Globus pallidus (tissue), 1 donor: ENCODE measurements at regions not wholly inside any gene's neighbourhood (a gene's known extent, or its start where the extent isn't known, plus 50 kb on each side); places are given as distances from the start of the nearest gene placed in this dataset.
"Not testable (repeated sequence)": the region's sequence is repeated elsewhere in the genome, so short reads cannot be mapped to it uniquely, and the experiment has no call there.

Experiments
- DNase-seq: peaks from one replicate; pipeline ENCODE4 v3.0.0-alpha.2; 2015; ENCODE audit warnings: low spot score

DNA sequence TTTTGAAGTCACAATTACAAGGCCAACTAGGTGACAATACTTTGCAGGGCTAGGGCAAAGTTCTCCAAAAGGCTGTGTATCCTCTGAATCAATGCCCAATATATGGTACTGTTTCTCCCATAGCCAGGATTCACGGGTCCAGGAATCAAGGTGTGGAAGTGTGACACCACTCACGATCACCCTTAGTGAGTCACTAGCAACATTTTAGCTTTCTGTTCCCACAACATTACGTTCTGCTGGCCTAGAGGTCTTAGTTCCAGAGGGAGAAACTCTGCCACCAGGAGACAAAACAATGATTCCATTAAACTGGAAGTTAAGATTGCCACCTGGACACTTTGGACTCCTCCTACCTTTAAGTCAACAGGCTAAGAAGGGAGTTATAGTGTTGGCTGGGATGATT lies 88.5 kb upstream of the RANBP6 start:
- DNase-seq, result not testable (repeated sequence)

- DNase-seq, result not testable (repeated sequence)
These were observed 87.0 kb upstream of the RANBP6 start for GRCh38 chr9:6102336-6102987.

- DNase-seq, result not testable (repeated sequence)
These were observed 86.3 kb upstream of the RANBP6 start for GRCh38 chr9:6101725-6102124.

DNA sequence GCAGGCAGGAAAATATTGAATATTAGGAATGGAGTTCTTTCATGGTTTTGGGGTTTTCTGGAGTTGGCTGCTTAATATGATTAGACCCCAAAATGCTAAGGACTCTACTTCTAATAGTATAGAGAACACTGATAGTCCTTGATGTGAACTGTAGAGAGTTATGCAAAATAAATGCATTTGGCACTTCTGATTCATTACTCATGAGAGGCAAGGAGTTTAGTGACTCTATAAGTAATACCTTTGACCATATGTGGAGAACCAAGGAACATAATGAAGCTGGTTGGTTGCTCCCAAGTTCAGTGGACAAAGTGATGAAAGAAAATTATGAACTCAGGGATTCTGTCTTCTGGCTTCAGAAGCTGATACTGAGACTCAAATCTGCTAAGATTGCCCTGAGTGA lies 83.9 kb upstream of the RANBP6 start:
- DNase-seq, result not testable (repeated sequence)

GRCh38 chr9:6098431-6098830 lies 83.0 kb upstream of the RANBP6 start:
- no peak for DNase-seq

GRCh38 chr9:6096821-6097220 lies 81.4 kb upstream of the RANBP6 start:
- no peak for DNase-seq

DNA sequence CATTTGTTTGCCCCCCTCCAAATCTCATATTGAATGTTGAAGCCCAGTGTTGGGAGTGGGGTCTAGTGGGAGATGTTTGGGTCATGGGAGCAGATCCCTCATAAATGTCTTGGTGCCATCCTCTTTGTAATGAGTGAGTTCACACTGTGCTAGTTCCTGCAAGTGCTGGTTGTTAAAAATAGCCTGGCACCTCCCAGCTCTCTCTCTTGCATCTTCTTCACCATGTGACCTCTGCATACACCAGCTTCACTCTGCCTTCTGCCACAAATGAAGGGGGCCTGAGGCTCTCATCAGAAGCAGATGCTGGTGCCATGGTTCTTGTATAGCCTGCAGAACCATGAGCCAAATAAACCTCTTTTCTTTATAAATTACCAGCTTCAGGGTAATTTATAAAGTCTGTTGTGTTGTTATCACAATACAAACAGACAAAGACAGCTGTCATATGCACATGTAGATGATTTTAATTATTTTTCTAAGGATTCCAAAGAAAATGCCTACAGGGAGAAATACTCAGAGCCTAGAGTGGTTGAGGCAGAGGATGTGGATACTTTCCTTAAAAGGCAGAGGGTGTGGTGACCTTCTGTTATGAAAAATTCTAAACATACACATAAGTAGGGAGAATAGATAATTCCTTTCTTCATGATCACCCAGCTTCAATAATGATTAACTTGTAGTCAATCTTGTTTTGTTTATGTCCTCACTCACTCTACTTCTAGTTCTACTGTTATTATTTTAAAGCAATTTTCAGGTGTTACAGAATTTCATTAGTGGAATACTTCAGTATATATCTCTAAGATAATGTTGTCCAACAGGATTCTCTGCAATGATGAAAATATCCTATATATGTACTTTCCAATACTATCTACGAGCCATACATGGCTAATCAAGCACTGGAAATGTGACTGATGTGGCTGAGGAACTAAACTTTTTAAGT lies 75.1 kb upstream of the RANBP6 start:
- no peak for DNase-seq

DNA sequence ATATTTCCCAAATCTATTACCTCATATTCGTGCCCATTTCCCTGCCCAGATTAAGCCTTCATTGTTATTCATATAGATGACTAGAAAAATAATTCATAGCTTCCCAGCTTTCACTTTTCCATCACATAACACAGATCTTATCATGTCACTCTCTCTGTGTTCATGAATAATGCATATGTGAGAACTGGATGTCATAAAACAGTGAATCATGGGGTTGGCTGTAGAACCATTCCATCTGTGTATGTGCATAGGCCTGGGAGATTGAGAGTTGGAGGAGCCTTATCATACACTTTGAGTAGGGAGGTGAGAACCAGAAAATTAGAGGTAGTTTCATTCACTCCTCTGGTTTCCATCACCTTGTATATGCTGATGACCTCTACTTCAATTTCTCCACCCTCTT lies 73.9 kb upstream of the RANBP6 start:
- no peak for DNase-seq

GRCh38 chr9:6086006-6086655 lies 70.7 kb upstream of the RANBP6 start:
- no peak for DNase-seq

DNA sequence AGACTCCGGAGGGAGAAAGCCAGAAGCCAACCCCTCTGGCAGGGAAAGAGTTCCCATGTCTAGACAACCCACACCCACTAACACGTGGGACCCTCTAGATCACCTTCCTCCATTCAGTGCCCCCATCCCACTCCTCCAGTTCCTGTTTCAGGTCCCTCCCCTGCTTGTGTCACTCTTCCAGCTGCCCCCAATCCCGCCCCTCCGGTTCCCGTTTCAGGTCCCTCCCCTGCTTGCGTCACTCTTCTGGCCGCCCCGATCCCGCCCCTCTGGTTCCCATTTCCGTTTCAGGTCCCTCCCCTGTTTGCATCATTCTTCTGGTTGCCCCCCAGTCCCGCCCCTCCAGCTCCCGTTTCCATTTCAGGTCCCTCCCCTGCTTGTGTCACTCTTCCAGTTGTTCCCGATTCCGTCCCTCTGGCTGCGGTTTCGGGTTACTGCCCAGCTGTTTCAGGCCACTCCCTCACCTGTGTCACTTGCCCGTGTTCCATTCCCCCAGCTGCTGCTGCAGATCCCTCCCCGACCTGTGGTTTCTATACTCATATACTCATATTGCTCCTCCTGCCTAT lies 64.8 kb upstream of the RANBP6 start:
- DNase-seq, result peak; percentile 55

- no peak for DNase-seq
These were observed 64.0 kb upstream of the RANBP6 start for GRCh38 chr9:6079386-6079785.

DNA sequence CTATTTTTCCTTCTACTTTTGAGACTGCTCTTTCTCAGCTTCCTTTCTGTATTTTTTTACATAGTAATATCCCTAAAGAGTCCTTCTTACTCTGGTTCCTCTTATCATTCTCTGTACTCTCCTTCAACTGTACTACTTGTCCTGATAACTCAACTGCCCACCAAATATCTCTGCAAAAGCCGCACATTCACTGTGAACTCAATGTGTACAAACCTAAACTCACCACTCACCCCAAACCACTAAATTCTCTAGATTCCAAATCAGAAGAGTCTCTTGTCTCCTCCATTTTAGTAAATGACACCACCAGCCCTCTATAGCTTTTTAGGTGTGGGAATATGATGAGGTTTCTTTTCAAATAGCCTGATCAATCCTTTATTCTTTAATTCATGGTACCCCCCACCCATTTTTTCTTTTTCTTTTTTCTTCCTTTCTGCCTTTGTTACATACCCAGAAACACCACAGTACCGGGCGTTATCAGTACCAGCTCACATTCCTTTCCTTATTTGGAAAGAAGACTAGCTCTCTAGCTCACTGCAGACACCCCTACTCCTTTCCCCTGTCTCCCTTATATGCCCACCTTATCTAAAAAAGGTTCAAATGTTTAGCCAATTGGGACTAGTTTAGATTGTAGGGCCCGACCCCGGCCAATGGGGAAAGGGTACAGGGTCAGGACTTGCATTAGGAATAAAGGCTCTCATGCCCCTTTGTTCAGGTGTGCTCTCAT lies 63.1 kb upstream of the RANBP6 start:
- no peak for DNase-seq

- DNase-seq, result no peak
These were observed 61.4 kb upstream of the RANBP6 start for GRCh38 chr9:6076851-6077250.

DNA sequence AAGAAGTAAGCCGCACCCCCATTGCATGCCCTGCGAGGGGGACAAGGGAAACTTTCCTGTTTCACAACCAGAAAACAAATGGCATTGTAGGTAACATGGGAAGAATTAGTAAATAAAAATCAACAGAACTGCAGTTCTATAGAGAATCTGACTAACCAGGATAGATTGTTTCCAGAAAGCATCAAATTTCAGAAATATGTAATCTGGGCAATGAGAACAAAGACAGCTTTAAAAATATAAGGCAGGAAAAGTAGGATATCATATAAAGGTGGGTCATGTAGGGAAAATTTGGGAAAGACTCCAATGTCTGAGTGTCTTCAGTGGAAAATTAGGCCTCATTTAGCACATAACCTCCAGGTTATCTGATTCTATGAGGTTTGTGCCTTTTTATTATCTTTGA lies 58.3 kb upstream of the RANBP6 start:
- no peak for DNase-seq

GRCh38 chr9:6072865-6073264 lies 57.4 kb upstream of the RANBP6 start:
- DNase-seq, result no peak

DNA sequence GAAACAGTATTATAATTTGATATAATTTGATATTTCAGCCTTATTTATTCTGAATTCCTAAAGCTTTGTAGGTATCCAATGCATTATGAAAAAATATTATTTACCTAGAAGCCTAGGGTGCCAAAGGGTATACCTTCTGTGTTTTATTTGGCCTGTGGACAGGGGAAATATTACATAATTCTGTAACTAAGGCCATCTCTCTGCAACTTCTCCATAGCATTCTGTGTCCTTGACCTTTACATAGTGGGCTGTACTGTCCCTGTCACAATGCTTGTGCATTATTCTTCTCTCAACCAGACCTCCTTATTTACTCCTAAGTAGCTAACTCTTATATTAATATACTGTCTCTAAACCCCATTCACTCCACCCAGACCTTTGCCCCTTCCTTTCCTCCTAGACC lies 57.0 kb upstream of the RANBP6 start:
- DNase-seq, result no peak

DNA sequence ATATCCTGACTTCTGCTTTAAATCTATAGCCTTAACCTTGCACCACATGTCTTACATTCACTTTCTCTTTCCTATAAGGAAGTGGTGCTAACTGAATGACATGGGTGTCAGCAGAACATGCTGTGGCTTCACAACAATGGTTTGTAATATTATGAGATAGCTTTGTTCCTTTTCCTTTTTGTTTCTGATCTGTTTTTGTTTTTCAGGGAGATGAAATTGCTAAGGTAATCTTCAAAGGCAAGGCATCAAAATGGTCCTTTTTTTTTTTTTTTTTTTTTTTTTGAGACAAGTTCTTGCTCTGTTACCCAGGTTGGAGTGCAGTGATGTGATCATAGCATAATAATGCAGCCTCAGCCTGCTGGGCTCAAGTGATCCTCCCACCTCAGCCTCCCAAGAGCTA lies 53.6 kb upstream of the RANBP6 start:
- no peak for DNase-seq

- no peak for DNase-seq
These were observed 52.0 kb upstream of the RANBP6 start for GRCh38 chr9:6067426-6067825.
